SK-N-SH (cell line): ENCODE measurements at regions not wholly inside any gene's neighbourhood (a gene's known extent, or its start where the extent isn't known, plus 50 kb on each side); places are given as distances from the start of the nearest gene placed in this dataset.

Experiments
- YY1 ChIP-seq: IDR thresholded peaks from 2 replicates; pipeline ENCODE4 v1.4.0; 2012; ENCODE audit warnings: low read depth, mild to moderate bottlenecking
- TF ChIP-seq, protein P1 (sequence below): fragments of 200-600 bp; sonication (generic); IDR thresholded peaks from 2 replicates; pipeline ENCODE4 v1.6.1; 2017; ENCODE audit warnings: antibody characterized with exemption, mild to moderate bottlenecking, moderate library complexity
- TF ChIP-seq, protein P2 (sequence below): IDR thresholded peaks from 2 replicates; pipeline ENCODE4 v1.4.0; 2012; ENCODE audit warnings: low read depth, borderline replicate concordance

- TF ChIP-seq, protein P1, sequence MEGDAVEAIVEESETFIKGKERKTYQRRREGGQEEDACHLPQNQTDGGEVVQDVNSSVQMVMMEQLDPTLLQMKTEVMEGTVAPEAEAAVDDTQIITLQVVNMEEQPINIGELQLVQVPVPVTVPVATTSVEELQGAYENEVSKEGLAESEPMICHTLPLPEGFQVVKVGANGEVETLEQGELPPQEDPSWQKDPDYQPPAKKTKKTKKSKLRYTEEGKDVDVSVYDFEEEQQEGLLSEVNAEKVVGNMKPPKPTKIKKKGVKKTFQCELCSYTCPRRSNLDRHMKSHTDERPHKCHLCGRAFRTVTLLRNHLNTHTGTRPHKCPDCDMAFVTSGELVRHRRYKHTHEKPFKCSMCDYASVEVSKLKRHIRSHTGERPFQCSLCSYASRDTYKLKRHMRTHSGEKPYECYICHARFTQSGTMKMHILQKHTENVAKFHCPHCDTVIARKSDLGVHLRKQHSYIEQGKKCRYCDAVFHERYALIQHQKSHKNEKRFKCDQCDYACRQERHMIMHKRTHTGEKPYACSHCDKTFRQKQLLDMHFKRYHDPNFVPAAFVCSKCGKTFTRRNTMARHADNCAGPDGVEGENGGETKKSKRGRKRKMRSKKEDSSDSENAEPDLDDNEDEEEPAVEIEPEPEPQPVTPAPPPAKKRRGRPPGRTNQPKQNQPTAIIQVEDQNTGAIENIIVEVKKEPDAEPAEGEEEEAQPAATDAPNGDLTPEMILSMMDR, result no peak
- TF ChIP-seq, protein P2, sequence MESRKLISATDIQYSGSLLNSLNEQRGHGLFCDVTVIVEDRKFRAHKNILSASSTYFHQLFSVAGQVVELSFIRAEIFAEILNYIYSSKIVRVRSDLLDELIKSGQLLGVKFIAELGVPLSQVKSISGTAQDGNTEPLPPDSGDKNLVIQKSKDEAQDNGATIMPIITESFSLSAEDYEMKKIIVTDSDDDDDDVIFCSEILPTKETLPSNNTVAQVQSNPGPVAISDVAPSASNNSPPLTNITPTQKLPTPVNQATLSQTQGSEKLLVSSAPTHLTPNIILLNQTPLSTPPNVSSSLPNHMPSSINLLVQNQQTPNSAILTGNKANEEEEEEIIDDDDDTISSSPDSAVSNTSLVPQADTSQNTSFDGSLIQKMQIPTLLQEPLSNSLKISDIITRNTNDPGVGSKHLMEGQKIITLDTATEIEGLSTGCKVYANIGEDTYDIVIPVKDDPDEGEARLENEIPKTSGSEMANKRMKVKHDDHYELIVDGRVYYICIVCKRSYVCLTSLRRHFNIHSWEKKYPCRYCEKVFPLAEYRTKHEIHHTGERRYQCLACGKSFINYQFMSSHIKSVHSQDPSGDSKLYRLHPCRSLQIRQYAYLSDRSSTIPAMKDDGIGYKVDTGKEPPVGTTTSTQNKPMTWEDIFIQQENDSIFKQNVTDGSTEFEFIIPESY, result no peak
- no peak for TF ChIP-seq YY1
Measured at GRCh38 chr18:73981796-73982195, 165.8 kb downstream of the FBXO15 start.
